Heart right ventricle (tissue), 16 donors: ENCODE measurements at regions not wholly inside any gene's neighbourhood (a gene's known extent, or its start where the extent isn't known, plus 50 kb on each side); places are given as distances from the start of the nearest gene placed in this dataset.
"Not testable (repeated sequence)": the region's sequence is repeated elsewhere in the genome, so short reads cannot be mapped to it uniquely, and the experiment has no call there.

Experiments
- ATAC-seq, 8 donors: fragments of 200-7000 bp; cut with Tn5 transposase; one replicate each; pipeline ENCODE4 v1.9.1; 2020; ENCODE audit warnings: mild to moderate bottlenecking in 8 of 8, moderate library complexity in 8 of 8, moderate number of reproducible peaks in 1 of 8
- DNase-seq, 2 donors: peaks; one replicate each; pipeline ENCODE4 v3.0.0-alpha.2; 2020
- H3K27ac ChIP-seq, 10 donors: fragments of 200-600 bp; sonication (generic) in 2 of 10; one replicate each; pipeline versions ENCODE4 v1.5.0 to v1.8.0; 2020 to 2022; ENCODE audit warnings: mild to moderate bottlenecking in 3 of 10
- H3K27me3 ChIP-seq, 7 donors: fragments of 200-600 bp; one replicate each; pipeline ENCODE4 v1.8.0; 2021 to 2022; ENCODE audit warnings: mild to moderate bottlenecking in 2 of 7
- H3K36me3 ChIP-seq, 9 donors: fragments of 200-600 bp; sonication (generic) in 1 of 9; one replicate each; pipeline versions ENCODE4 v1.5.0 to v1.8.0; 2020 to 2022; ENCODE audit warnings: mild to moderate bottlenecking in 2 of 9
- H3K4me1 ChIP-seq, 9 donors: fragments of 200-600 bp; sonication (generic) in 1 of 9; one replicate each; pipeline versions ENCODE4 v1.5.0 to v1.8.0; 2020 to 2022; ENCODE audit warnings: mild to moderate bottlenecking in 4 of 9
- H3K4me3 ChIP-seq, 10 donors: fragments of 200-600 bp; sonication (generic) in 2 of 10; one replicate each; pipeline versions ENCODE4 v1.5.0 to v1.8.0; 2020 to 2022; ENCODE audit warnings: mild to moderate bottlenecking in 7 of 10, moderate library complexity in 2 of 10
- H3K9me3 ChIP-seq, 11 donors: fragments of 200-600 bp in 10 of 11; sonication (generic) in 2 of 11; one replicate each; pipeline versions ENCODE4 v1.5.0 to v1.8.0; 2013 to 2022; ENCODE audit warnings: mild to moderate bottlenecking in 2 of 11, control low read depth in 1 of 11, moderate library complexity in 1 of 11
- WGBS, 2 donors: extraction: QIAGEN DNeasy Blood & Tissue Kit; methylation state at CpG; one replicate each; pipeline ENCODE4 v1.1.7; 2013; ENCODE audit warnings: inconsistent platforms in 1 of 2; 5-methylcytosine and 5-hydroxymethylcytosine counted together
- intact Hi-C, 10 donors: fragments of 100-400 bp; cut with DNase I; formaldehyde crosslinking; loops; one replicate each; pipeline versions ENCODE4 v1.11.1 to v1.14.2; 2022
- TF ChIP-seq, protein P1 (sequence below), 9 donors: fragments of 200-600 bp; sonication (generic) in 2 of 9; IDR thresholded peaks; one replicate each; pipeline versions ENCODE4 v1.5.0 to v1.8.0; 2021 to 2022; ENCODE audit warnings: antibody characterized with exemption in 9 of 9, mild to moderate bottlenecking in 5 of 9, moderate library complexity in 1 of 9
- donor health status: Arrhythmogenic right ventricular cardiomyopathy.
- donor health status: ischemic (EF 13 %, LVEDD 7.1; RV severe dilation, severe dysfunction).
- donor health status: healthy with polysubstance abuse.
- donor health status: DM: no; HTN: yes; CAD: no.
- donor health status: DM: no; HTN: no; CAD: no.
- donor health status: ischemic (EF 25% LVEDD 6.9; RV normal size, moderate dysfunction).
- donor health status: ischemic (EF 25% LVEDD 5.7; RV mildly dilated, moderate dysfunction).
- donor health status: healthy.
- donor health status: DM: yes; HTN: yes; CAD: no.
- donor health status: Ischemic cardiomyopathy.
- donor health status: ischemic (EF 35%, LVEDD 5.7; RV mildly dilated, moderate dysfunction).
- donor health status: nonischemic (EF 11% LVEDD 7.7; RV severe dilation, severe dysfunction).
- donor health status: DM: yes; HTN: yes; CAD: no.
- donor health status: PGD.
- donor health status: ischemic (EF 29% LVEDD 5.4; RV normal size, mild dysfunction).
- donor health status: nonischemic (EF 23%, LVEDD 6.1; RV moderate dilation, normal function).

DNA sequence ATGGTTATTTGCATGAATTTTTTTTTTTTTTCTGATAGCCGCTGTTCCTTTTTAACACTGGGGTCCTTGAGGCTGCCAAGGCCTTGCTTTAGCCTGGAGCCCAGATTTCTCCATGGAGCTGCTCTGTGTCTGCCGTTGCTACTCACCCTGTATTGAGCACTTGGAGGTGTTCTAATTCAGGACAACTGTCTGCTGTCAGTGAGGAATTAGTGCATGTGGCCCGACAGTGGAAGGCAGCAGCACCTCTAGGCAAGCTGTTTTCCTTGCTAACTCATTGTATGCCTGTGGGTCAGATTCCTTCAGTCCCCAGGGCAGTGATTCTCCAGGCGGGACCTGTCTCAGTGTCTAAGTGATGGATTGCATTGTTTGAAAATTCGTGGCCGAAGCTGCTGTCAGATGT, 147.7 kb upstream of the DPP10 start:
- intact Hi-C loops, result no loop called here
- no peak overlapping the region for H3K4me3 ChIP-seq
- no peaks in the 10 kb centered on the region for H3K36me3 ChIP-seq
- TF ChIP-seq, protein P1, sequence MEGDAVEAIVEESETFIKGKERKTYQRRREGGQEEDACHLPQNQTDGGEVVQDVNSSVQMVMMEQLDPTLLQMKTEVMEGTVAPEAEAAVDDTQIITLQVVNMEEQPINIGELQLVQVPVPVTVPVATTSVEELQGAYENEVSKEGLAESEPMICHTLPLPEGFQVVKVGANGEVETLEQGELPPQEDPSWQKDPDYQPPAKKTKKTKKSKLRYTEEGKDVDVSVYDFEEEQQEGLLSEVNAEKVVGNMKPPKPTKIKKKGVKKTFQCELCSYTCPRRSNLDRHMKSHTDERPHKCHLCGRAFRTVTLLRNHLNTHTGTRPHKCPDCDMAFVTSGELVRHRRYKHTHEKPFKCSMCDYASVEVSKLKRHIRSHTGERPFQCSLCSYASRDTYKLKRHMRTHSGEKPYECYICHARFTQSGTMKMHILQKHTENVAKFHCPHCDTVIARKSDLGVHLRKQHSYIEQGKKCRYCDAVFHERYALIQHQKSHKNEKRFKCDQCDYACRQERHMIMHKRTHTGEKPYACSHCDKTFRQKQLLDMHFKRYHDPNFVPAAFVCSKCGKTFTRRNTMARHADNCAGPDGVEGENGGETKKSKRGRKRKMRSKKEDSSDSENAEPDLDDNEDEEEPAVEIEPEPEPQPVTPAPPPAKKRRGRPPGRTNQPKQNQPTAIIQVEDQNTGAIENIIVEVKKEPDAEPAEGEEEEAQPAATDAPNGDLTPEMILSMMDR (IDR thresholded peaks at IDR 0.05), result no peak
- peaks cover 0 to 2% (median 0%) of the 10 kb centered on the region in 11 donors for H3K9me3 ChIP-seq
- H3K27ac ChIP-seq, result no peak overlapping the region
- no peak for ATAC-seq
- H3K4me1 ChIP-seq, result no peaks in the 10 kb centered on the region
- 43 to 44% methylated on average over 6 of the region's 6 CpGs for WGBS, 2 donors
- peaks cover 0 to 13% (median 0%) of the 10 kb centered on the region in 7 donors for H3K27me3 ChIP-seq
- no peak for DNase-seq

DNA sequence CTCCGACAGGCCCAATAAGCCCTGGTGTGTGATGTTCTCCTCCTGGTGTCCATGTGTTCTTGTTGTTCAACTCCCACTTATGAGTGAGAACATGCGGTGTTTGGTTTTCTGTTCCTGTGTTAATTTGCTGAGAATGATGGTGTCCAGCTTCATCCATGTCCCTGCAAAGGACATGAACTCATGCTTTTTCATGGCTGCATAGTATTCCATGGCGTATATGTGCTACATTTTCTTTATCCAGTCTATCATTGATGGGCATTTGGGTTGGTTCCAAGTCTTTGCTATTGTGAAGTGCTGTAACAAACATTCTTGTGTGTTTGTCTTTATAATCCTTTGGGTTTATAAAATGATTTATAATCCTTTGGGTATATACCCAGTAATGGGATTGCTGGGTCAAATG, 142.1 kb upstream of the DPP10 start:
- intact Hi-C loops, ATAC-seq, H3K36me3 ChIP-seq, H3K27ac ChIP-seq, H3K4me1 ChIP-seq, DNase-seq, H3K27me3 ChIP-seq, H3K4me3 ChIP-seq: not testable (repeated sequence)
- WGBS, 2 donors, result 91 to 94% methylated on average over 3 of the region's 3 CpGs
- H3K9me3 ChIP-seq, result peaks cover 0 to 21% (median 0%) of the 10 kb centered on the region in 11 donors

DNA sequence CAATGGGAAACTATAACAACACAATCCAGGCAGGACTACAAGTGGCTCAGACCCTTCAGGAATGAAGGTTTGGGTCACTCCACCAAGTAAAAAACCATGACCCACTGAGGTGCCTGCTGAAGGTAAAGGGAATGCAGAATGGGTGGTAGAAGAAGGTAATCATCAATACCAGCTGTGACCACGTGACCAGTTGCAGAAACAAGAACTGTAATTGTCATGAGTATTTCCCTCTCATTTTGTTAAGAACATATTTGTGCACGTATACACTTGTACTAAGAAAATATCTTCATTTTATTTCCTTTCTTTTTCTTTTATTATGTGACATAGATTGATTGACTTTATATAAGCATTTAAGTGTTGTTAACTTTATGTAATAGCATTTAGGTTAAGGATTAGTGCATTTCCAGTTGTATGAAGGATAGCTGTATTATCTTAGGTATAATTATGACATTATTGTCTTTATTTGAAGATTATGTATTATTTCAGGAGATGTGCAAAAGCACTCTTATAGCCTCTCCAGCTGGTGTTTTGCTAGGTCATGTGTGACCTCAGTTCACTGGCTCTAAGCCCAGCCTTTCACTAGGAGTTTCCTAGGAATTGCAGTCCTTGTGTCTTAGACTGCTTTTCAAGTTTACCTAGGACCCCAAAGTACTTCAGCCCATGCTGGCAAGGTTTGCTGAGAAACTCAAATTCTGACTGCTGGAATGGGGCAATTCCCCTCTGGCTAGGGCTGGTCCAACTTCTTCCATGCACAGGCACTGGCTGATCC, 125.7 kb upstream of the DPP10 start:
- ATAC-seq (no peak), DNase-seq (no peak)
- no peaks in the 10 kb centered on the region for H3K4me1 ChIP-seq
- TF ChIP-seq, protein P1 (IDR thresholded peaks at IDR 0.05), result no peak
- 51 to 59% methylated on average over 2 of the region's 2 CpGs for WGBS, 2 donors
- H3K9me3 ChIP-seq, result peaks cover 0 to 7% (median 0%) of the 10 kb centered on the region in 11 donors
- no peaks in the 10 kb centered on the region for H3K36me3 ChIP-seq
- intact Hi-C loops, result no loop called here
- H3K27me3 ChIP-seq, result no peaks in the 10 kb centered on the region
- H3K27ac ChIP-seq, result no peak overlapping the region
- H3K4me3 ChIP-seq, result no peak overlapping the region

DNA sequence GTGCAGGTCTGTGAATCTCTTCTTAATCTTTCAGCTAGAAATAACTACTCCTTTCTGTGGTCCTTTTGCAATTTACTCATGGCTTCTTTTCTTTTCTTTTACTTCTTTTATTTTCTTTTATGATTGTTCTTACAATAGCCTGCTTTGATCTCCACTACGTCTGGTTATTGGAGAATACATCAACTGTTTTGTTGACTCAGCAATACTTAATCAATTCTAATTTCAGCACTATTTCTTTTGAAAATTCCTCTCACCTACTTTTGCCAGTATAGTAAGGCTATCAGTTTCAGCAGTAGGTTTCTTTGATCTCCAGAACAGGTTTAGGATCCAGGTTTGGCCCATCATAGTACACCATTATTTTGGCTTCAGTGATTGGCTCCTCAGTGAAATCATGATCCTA, 111.8 kb upstream of the DPP10 start:
- Histone ChIP-seq H3K4me3 (no peak overlapping the region), H3K36me3 (no peaks in the 10 kb centered on the region), H3K4me1 (no peaks in the 10 kb centered on the region), H3K9me3 (no peaks in the 10 kb centered on the region), H3K27ac (no peak overlapping the region), H3K27me3 (no peaks in the 10 kb centered on the region)
- intact Hi-C loops, result no loop called here
- ATAC-seq (no peak), DNase-seq (no peak)
- TF ChIP-seq, protein P1 (IDR thresholded peaks at IDR 0.05), result no peak
- WGBS, 2 donors, result 64 to 73% methylated on average over 1 of the region's 1 CpG

DNA sequence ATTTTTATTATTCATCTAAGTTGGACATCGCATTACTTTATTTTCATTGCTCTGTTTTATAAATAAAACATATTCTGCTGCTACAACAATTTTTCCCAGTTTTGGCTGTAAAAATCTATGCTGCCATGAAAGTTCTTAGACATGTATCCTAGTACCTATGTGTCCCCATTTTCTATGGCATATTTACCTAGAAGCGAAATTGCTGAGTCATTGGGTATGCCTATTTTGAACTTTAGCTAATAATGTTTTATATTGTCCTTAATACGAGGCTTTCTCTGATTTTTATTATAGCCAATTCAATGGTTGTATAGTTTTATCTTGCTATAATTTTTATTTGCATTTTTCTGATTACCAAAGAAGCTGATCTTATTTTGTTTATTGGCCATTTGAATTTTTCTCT, 110.5 kb upstream of the DPP10 start:
- no peaks in the 10 kb centered on the region for H3K9me3 ChIP-seq
- WGBS, 2 donors, result 84 to 88% methylated on average over 3 of the region's 3 CpGs
- TF ChIP-seq, protein P1 (IDR thresholded peaks at IDR 0.05), result no peak

More for the DNA sequence above, 110.5 kb upstream of the DPP10 start:
- intact Hi-C loops, result no loop called here
- H3K36me3 ChIP-seq, result no peaks in the 10 kb centered on the region
- no peak overlapping the region for H3K4me3 ChIP-seq
- no peak overlapping the region for H3K27ac ChIP-seq
- H3K4me1 ChIP-seq, result no peaks in the 10 kb centered on the region
- no peak for DNase-seq
- no peak for ATAC-seq
- no peaks in the 10 kb centered on the region for H3K27me3 ChIP-seq
